ENCODE measurements at regions not wholly inside any gene's neighbourhood (a gene's known extent, or its start where the extent isn't known, plus 50 kb on each side); places are given as distances from the start of the nearest gene placed in this dataset.
"Not testable (repeated sequence)": the region's sequence is repeated elsewhere in the genome, so short reads cannot be mapped to it uniquely, and the experiment has no call there.

GRCh38 chr15:31724903-31725302 lies 305.4 kb upstream of the CHRNA7 start:
- not testable (repeated sequence) for H3K27ac ChIP-seq; H3K27me3 ChIP-seq (replicated peaks; ENCODE audit: insufficient read depth); H3K4me1 ChIP-seq (ENCODE audit: control insufficient read depth in 1 of 2, low read depth in 2 of 2); H3K36me3 ChIP-seq; DNase-seq (ENCODE audit: low spot score); H3K9me3 ChIP-seq; ATAC-seq (ENCODE audit: insufficient number of reproducible peaks, low FRiP score, low read depth); H3K4me3 ChIP-seq

GRCh38 chr15:31725619-31726018 lies 304.7 kb upstream of the CHRNA7 start:
- not testable (repeated sequence) for H3K27ac ChIP-seq; ATAC-seq (ENCODE audit: insufficient number of reproducible peaks, low FRiP score, low read depth); DNase-seq (ENCODE audit: low spot score); H3K4me1 ChIP-seq (ENCODE audit: control insufficient read depth in 1 of 2, low read depth in 2 of 2); H3K9me3 ChIP-seq; H3K27me3 ChIP-seq (replicated peaks; ENCODE audit: insufficient read depth); H3K36me3 ChIP-seq; H3K4me3 ChIP-seq

- Histone ChIP-seq H3K4me3 (no peak overlapping the region), H3K36me3 (no peaks in the 10 kb centered on the region), H3K27ac (no peak overlapping the region), H3K9me3 (no peaks in the 10 kb centered on the region), H3K27me3 (replicated peaks; ENCODE audit: insufficient read depth) (no peaks in the 10 kb centered on the region), H3K4me1 (ENCODE audit: control insufficient read depth in 1 of 2, low read depth in 2 of 2) (no peaks in the 10 kb centered on the region)
- ATAC-seq (ENCODE audit: insufficient number of reproducible peaks, low FRiP score, low read depth) (no peak), DNase-seq (ENCODE audit: low spot score) (no peak)
- no peak for TF ChIP-seq CTCF (IDR thresholded peaks at IDR 0.05)
Measured at GRCh38 chr15:31727612-31728011, 302.7 kb upstream of the CHRNA7 start.

- no peak overlapping the region for H3K4me3 ChIP-seq
- H3K27ac ChIP-seq = no peak overlapping the region
- no peaks in the 10 kb centered on the region for H3K27me3 ChIP-seq (replicated peaks; ENCODE audit: insufficient read depth)
- no peaks in the 10 kb centered on the region for H3K4me1 ChIP-seq (ENCODE audit: control insufficient read depth in 1 of 2, low read depth in 2 of 2)
- no peak for DNase-seq (ENCODE audit: low spot score)
- no peaks in the 10 kb centered on the region for H3K36me3 ChIP-seq
- TF ChIP-seq CTCF (IDR thresholded peaks at IDR 0.05) = no peak
- ATAC-seq (ENCODE audit: insufficient number of reproducible peaks, low FRiP score, low read depth) = no peak
- H3K9me3 ChIP-seq = no peaks in the 10 kb centered on the region
Measured at GRCh38 chr15:31732726-31733125, 297.6 kb upstream of the CHRNA7 start.

- no peak overlapping the region for H3K4me3 ChIP-seq
- no peaks in the 10 kb centered on the region for H3K9me3 ChIP-seq
- H3K27me3 ChIP-seq (replicated peaks; ENCODE audit: insufficient read depth) = no peaks in the 10 kb centered on the region
- ATAC-seq (ENCODE audit: insufficient number of reproducible peaks, low FRiP score, low read depth) = no peak
- no peaks in the 10 kb centered on the region for H3K36me3 ChIP-seq
- no peak for TF ChIP-seq CTCF (IDR thresholded peaks at IDR 0.05)
- H3K27ac ChIP-seq = no peak overlapping the region
- H3K4me1 ChIP-seq (ENCODE audit: control insufficient read depth in 1 of 2, low read depth in 2 of 2) = no peaks in the 10 kb centered on the region
- no peak for DNase-seq (ENCODE audit: low spot score)
Measured at GRCh38 chr15:31733424-31733823, 296.9 kb upstream of the CHRNA7 start.

GRCh38 chr15:31740203-31740602 lies 290.1 kb upstream of the CHRNA7 start:
- Histone ChIP-seq H3K9me3 (peaks cover 9% of the 10 kb centered on the region), H3K36me3 (no peaks in the 10 kb centered on the region), H3K27ac (no peak overlapping the region), H3K27me3 (replicated peaks; ENCODE audit: insufficient read depth) (no peaks in the 10 kb centered on the region), H3K4me3 (no peak overlapping the region), H3K4me1 (ENCODE audit: control insufficient read depth in 1 of 2, low read depth in 2 of 2) (no peaks in the 10 kb centered on the region)
- ATAC-seq (ENCODE audit: insufficient number of reproducible peaks, low FRiP score, low read depth) (no peak), DNase-seq (ENCODE audit: low spot score) (no peak)
- TF ChIP-seq CTCF (IDR thresholded peaks at IDR 0.05) = no peak
